Liver (tissue), 8 donors: ENCODE measurements at regions not wholly inside any gene's neighbourhood (a gene's known extent, or its start where the extent isn't known, plus 50 kb on each side); places are given as distances from the start of the nearest gene placed in this dataset.

Experiments used
- DNase-seq: peaks from one replicate; pipeline ENCODE4 v3.0.0-alpha.2; 2017; ENCODE audit warnings: low spot score
- H3K27ac ChIP-seq, 2 donors: one replicate each; pipeline ENCODE4 v1.7.0; 2013; ENCODE audit warnings: inconsistent platforms in 2 of 2, low read length in 2 of 2, control low read depth in 1 of 2, low read depth in 1 of 2, mild to moderate bottlenecking in 1 of 2
- H3K27me3 ChIP-seq, 4 donors: one replicate each; pipeline versions ENCODE4 v1.6.1 to v1.7.0; 2013; ENCODE audit warnings: low read length in 3 of 4, inconsistent platforms in 1 of 4, mild to moderate bottlenecking in 1 of 4, moderate library complexity in 1 of 4; ENCODE audit not compliant: control insufficient read depth in 4 of 4, insufficient read depth in 4 of 4
- H3K36me3 ChIP-seq, 4 donors: one replicate each; pipeline versions ENCODE4 v1.6.1 to v1.7.0; 2013; ENCODE audit warnings: low read length in 3 of 4, mild to moderate bottlenecking in 3 of 4, low read depth in 1 of 4, moderate library complexity in 1 of 4; ENCODE audit not compliant: control insufficient read depth in 4 of 4, insufficient read depth in 3 of 4
- H3K4me1 ChIP-seq, 4 donors: one replicate each; pipeline versions ENCODE4 v1.6.1 to v1.7.0; 2013; ENCODE audit warnings: low read length in 3 of 4, mild to moderate bottlenecking in 3 of 4, moderate library complexity in 1 of 4; ENCODE audit not compliant: control insufficient read depth in 4 of 4, insufficient read depth in 4 of 4
- H3K4me3 ChIP-seq, 3 donors: one replicate each; pipeline versions ENCODE4 v1.6.1 to v1.7.0; 2013; ENCODE audit warnings: low read length in 3 of 3, control low read depth in 1 of 3, low read depth in 1 of 3, mild to moderate bottlenecking in 1 of 3
- H3K9ac ChIP-seq, 2 donors: one replicate each; pipeline ENCODE4 v1.7.0; 2013; ENCODE audit warnings: low read length in 2 of 2, mild to moderate bottlenecking in 2 of 2, moderate library complexity in 2 of 2, control low read depth in 1 of 2, low read depth in 1 of 2
- H3K9me3 ChIP-seq, 4 donors: one replicate each; pipeline versions ENCODE4 v1.6.1 to v1.7.0; 2013; ENCODE audit warnings: low read length in 3 of 4; ENCODE audit not compliant: control insufficient read depth in 4 of 4
- EGR1 ChIP-seq, 2 donors: IDR thresholded peaks; 2 replicates each; pipeline ENCODE4 v1.6.1; 2016 to 2018; ENCODE audit warnings: antibody characterized with exemption in 2 of 2, low read depth in 2 of 2
- FOXA1 ChIP-seq: IDR thresholded peaks from 2 replicates; pipeline ENCODE4 v1.6.1; 2016; ENCODE audit warnings: antibody characterized with exemption
- FOXA2 ChIP-seq: IDR thresholded peaks from 2 replicates; pipeline ENCODE4 v1.6.1; 2016; ENCODE audit warnings: antibody characterized with exemption
- GABPA ChIP-seq, 2 donors: IDR thresholded peaks in 1 of 2; conservative IDR thresholded peaks in 1 of 2; 2 replicates each; pipeline ENCODE4 v1.6.1; 2016; ENCODE audit warnings: antibody characterized with exemption in 2 of 2, mild to moderate bottlenecking in 1 of 2, moderate library complexity in 1 of 2
- HNF4A ChIP-seq, 2 donors: conservative IDR thresholded peaks; 2 replicates each; pipeline ENCODE4 v1.6.1; 2016; ENCODE audit warnings: antibody characterized with exemption in 2 of 2, mild to moderate bottlenecking in 2 of 2
- HNF4G ChIP-seq: IDR thresholded peaks from 2 replicates; pipeline ENCODE4 v1.6.1; 2016; ENCODE audit warnings: antibody characterized with exemption
- JUND ChIP-seq, 2 donors: IDR thresholded peaks; 2 replicates each; pipeline ENCODE4 v1.6.1; 2016; ENCODE audit warnings: antibody characterized with exemption in 2 of 2
- NR2F2 ChIP-seq: IDR thresholded peaks from 2 replicates; pipeline ENCODE4 v1.6.1; 2016; ENCODE audit warnings: antibody characterized with exemption
- RAD21 ChIP-seq, 2 donors: IDR thresholded peaks; 2 replicates each; pipeline ENCODE4 v1.6.1; 2016; ENCODE audit warnings: antibody characterized with exemption in 2 of 2, mild to moderate bottlenecking in 2 of 2
- RXRA ChIP-seq, 2 donors: IDR thresholded peaks; 2 replicates each; pipeline ENCODE4 v1.6.1; 2017 to 2018; ENCODE audit warnings: antibody characterized with exemption in 2 of 2, mild to moderate bottlenecking in 1 of 2
- SP1 ChIP-seq: IDR thresholded peaks from 2 replicates; pipeline ENCODE4 v1.6.1; 2018; ENCODE audit warnings: antibody characterized with exemption, mild to moderate bottlenecking
- TAF1 ChIP-seq: conservative IDR thresholded peaks from 2 replicates; pipeline ENCODE4 v1.6.1; 2016; ENCODE audit warnings: antibody characterized with exemption, mild to moderate bottlenecking
- YY1 ChIP-seq: IDR thresholded peaks from 2 replicates; pipeline ENCODE4 v1.6.1; 2016; ENCODE audit warnings: antibody characterized with exemption, mild to moderate bottlenecking
- WGBS: extraction: QIAGEN DNeasy Blood & Tissue Kit; methylation state at CpG from one replicate; pipeline ENCODE4 v1.1.7; 2013; 5-methylcytosine and 5-hydroxymethylcytosine counted together
- TF ChIP-seq, protein P1 (sequence below): IDR thresholded peaks from 2 replicates; pipeline ENCODE4 v1.6.1; 2016; ENCODE audit warnings: antibody characterized with exemption
- TF ChIP-seq, protein P2 (sequence below): IDR thresholded peaks from 2 replicates; pipeline ENCODE4 v1.6.1; 2016; ENCODE audit warnings: antibody characterized with exemption
- TF ChIP-seq, protein P3 (sequence below): IDR thresholded peaks from 2 replicates; pipeline ENCODE4 v1.6.1; 2016; ENCODE audit warnings: antibody characterized with exemption, mild to moderate bottlenecking
- TF ChIP-seq, protein P4 (sequence below): IDR thresholded peaks from 2 replicates; pipeline ENCODE4 v1.6.1; 2016; ENCODE audit warnings: antibody characterized with exemption
- TF ChIP-seq, protein P5 (sequence below): fragments of 150-350 bp; IDR thresholded peaks from 2 replicates; pipeline ENCODE4 v1.5.1; 2017; ENCODE audit warnings: improper control_type of control experiment, low read depth, low read length; ENCODE audit not compliant: missing input control
- donor health status: healthy.
- donor health status: healthy.
- donor health status: healthy.
- donor health status: healthy.
- donor health status: healthy.

DNA sequence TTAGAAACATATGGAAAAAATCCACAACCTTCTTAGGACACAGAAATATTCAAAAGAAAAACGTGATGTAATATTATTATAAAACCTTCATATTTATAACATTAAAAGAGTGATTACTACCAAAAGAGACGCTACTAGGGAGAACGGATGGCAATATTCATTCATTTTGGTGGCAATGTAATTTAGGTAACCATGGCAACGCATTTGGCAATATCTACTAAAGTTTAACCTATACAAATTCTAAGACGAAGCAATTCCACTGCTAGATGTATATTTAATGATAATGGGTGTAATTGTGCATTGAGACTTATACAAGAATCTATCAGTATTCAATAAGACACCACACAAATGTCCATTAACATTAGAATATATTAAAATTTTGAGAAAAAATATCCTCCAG lies 709.4 kb downstream of the ARAP2 start:
- TF ChIP-seq, protein P1, sequence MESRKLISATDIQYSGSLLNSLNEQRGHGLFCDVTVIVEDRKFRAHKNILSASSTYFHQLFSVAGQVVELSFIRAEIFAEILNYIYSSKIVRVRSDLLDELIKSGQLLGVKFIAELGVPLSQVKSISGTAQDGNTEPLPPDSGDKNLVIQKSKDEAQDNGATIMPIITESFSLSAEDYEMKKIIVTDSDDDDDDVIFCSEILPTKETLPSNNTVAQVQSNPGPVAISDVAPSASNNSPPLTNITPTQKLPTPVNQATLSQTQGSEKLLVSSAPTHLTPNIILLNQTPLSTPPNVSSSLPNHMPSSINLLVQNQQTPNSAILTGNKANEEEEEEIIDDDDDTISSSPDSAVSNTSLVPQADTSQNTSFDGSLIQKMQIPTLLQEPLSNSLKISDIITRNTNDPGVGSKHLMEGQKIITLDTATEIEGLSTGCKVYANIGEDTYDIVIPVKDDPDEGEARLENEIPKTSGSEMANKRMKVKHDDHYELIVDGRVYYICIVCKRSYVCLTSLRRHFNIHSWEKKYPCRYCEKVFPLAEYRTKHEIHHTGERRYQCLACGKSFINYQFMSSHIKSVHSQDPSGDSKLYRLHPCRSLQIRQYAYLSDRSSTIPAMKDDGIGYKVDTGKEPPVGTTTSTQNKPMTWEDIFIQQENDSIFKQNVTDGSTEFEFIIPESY, result no peak
- TF ChIP-seq YY1 (no peak), FOXA2 (no peak), GABPA (IDR thresholded peaks at IDR 0.05 in 1 of 2, conservative IDR thresholded peaks at IDR 0.05 in 1 of 2) (no peak), TAF1 (no peak)
- Histone ChIP-seq H3K27ac (no peak overlapping the region), H3K4me1 (no peaks in the 10 kb centered on the region), H3K27me3 (no peaks in the 10 kb centered on the region), H3K4me3 (no peak overlapping the region), H3K9me3 (no peaks in the 10 kb centered on the region), H3K9ac (no peak overlapping the region), H3K36me3 (no peaks in the 10 kb centered on the region)
- no peak for DNase-seq
- WGBS, result 75% methylated on average over 5 of the region's 5 CpGs

DNA sequence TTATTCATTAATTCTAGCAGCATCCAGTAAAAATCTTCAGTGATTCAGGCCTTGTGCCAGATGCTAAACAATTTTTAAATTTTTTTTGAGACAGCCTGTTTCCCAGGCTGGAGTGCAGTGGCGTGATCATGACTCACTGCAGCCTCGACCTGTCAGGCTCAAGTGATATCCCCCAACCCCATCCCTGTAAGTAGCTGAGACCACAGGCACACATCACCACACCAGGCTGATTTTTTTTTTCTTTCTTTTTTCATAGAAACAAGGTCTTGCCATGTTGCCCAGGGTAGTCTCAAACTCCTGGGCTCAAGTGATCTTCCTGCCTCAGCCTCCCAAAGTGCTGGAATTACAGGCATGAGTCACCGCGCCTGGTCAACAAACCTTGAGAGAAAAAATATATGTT lies 705.5 kb downstream of the ARAP2 start:
- no peaks in the 10 kb centered on the region for H3K36me3 ChIP-seq
- no peak overlapping the region for H3K4me3 ChIP-seq
- H3K27me3 ChIP-seq, result peaks cover 0 to 4% (median 0%) of the 10 kb centered on the region in 4 donors
- no peak overlapping the region for H3K9ac ChIP-seq
- no peak for DNase-seq
- H3K27ac ChIP-seq, result no peak overlapping the region
- H3K9me3 ChIP-seq, result no peaks in the 10 kb centered on the region
- 67% methylated on average over 4 of the region's 4 CpGs for WGBS
- no peaks in the 10 kb centered on the region for H3K4me1 ChIP-seq
- TF ChIP-seq GABPA (IDR thresholded peaks at IDR 0.05 in 1 of 2, conservative IDR thresholded peaks at IDR 0.05 in 1 of 2), result no peak
- no peak for TF ChIP-seq FOXA1
- no peak for TF ChIP-seq EGR1 (IDR thresholded peaks at IDR 0.05; ENCODE audit: low read depth in 2 of 2)
- TF ChIP-seq FOXA2, result no peak

DNA sequence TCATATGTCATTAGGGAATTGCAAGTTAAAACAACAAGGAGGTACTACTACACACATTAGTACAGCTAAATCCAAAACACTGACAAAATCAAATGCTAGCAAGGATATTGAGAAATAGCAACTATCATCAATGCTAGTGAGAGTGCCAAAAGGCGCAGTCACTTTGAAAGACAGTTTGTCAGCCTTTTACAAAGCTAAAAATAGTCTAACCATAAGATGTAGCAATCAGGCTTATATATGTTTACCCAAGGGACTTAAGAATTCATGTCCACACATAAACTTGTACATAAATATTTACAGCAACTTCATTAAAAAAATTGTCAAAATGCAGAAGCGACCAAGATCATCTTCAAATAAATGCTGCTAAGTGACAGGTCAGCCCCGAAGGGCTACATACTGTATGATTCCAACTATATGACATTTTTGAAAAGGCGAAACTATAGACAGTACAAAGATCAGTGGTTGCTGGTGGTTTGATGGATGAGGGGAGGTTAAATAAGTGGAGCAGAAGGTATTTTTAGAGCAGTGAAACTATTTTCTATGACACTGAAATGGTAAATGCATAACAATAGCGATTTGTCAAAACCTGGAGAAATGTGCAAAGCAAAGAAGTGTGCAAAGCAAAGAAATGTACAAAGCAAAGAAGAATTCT lies 704.8 kb downstream of the ARAP2 start:
- H3K27me3 ChIP-seq, result peaks cover 0 to 4% (median 0%) of the 10 kb centered on the region in 4 donors
- no peaks in the 10 kb centered on the region for H3K36me3 ChIP-seq
- H3K27ac ChIP-seq, result no peak overlapping the region
- no peak overlapping the region for H3K9ac ChIP-seq
- WGBS, result 81% methylated on average over 5 of the region's 5 CpGs
- no peak for DNase-seq
- no peaks in the 10 kb centered on the region for H3K9me3 ChIP-seq
- TF ChIP-seq EGR1 (IDR thresholded peaks at IDR 0.05; ENCODE audit: low read depth in 2 of 2), result no peak
- no peak for TF ChIP-seq SP1
- TF ChIP-seq, protein P2, sequence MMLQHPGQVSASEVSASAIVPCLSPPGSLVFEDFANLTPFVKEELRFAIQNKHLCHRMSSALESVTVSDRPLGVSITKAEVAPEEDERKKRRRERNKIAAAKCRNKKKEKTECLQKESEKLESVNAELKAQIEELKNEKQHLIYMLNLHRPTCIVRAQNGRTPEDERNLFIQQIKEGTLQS, result no peak
- TF ChIP-seq, protein P3, sequence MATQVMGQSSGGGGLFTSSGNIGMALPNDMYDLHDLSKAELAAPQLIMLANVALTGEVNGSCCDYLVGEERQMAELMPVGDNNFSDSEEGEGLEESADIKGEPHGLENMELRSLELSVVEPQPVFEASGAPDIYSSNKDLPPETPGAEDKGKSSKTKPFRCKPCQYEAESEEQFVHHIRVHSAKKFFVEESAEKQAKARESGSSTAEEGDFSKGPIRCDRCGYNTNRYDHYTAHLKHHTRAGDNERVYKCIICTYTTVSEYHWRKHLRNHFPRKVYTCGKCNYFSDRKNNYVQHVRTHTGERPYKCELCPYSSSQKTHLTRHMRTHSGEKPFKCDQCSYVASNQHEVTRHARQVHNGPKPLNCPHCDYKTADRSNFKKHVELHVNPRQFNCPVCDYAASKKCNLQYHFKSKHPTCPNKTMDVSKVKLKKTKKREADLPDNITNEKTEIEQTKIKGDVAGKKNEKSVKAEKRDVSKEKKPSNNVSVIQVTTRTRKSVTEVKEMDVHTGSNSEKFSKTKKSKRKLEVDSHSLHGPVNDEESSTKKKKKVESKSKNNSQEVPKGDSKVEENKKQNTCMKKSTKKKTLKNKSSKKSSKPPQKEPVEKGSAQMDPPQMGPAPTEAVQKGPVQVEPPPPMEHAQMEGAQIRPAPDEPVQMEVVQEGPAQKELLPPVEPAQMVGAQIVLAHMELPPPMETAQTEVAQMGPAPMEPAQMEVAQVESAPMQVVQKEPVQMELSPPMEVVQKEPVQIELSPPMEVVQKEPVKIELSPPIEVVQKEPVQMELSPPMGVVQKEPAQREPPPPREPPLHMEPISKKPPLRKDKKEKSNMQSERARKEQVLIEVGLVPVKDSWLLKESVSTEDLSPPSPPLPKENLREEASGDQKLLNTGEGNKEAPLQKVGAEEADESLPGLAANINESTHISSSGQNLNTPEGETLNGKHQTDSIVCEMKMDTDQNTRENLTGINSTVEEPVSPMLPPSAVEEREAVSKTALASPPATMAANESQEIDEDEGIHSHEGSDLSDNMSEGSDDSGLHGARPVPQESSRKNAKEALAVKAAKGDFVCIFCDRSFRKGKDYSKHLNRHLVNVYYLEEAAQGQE, result no peak
- no peak for TF ChIP-seq YY1
- TF ChIP-seq, protein P1, result no peak
- no peak for TF ChIP-seq GABPA (IDR thresholded peaks at IDR 0.05 in 1 of 2, conservative IDR thresholded peaks at IDR 0.05 in 1 of 2)
- no peak for TF ChIP-seq FOXA1
- TF ChIP-seq, protein P4, sequence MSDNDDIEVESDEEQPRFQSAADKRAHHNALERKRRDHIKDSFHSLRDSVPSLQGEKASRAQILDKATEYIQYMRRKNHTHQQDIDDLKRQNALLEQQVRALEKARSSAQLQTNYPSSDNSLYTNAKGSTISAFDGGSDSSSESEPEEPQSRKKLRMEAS, result no peak
- no peak for TF ChIP-seq HNF4A (conservative IDR thresholded peaks at IDR 0.05)
- TF ChIP-seq RAD21 (IDR thresholded peaks at IDR 0.05), result no peak
- TF ChIP-seq FOXA2, result no peak
- no peak for TF ChIP-seq JUND (IDR thresholded peaks at IDR 0.05)
- no peak for TF ChIP-seq RXRA (IDR thresholded peaks at IDR 0.05)
- TF ChIP-seq TAF1, result no peak
- no peak for TF ChIP-seq HNF4G
- TF ChIP-seq, protein P5, sequence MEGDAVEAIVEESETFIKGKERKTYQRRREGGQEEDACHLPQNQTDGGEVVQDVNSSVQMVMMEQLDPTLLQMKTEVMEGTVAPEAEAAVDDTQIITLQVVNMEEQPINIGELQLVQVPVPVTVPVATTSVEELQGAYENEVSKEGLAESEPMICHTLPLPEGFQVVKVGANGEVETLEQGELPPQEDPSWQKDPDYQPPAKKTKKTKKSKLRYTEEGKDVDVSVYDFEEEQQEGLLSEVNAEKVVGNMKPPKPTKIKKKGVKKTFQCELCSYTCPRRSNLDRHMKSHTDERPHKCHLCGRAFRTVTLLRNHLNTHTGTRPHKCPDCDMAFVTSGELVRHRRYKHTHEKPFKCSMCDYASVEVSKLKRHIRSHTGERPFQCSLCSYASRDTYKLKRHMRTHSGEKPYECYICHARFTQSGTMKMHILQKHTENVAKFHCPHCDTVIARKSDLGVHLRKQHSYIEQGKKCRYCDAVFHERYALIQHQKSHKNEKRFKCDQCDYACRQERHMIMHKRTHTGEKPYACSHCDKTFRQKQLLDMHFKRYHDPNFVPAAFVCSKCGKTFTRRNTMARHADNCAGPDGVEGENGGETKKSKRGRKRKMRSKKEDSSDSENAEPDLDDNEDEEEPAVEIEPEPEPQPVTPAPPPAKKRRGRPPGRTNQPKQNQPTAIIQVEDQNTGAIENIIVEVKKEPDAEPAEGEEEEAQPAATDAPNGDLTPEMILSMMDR, result no peak
- no peak for TF ChIP-seq NR2F2
- H3K4me1 ChIP-seq, result no peaks in the 10 kb centered on the region
- H3K4me3 ChIP-seq, result no peak overlapping the region
